H1 (cell line): ENCODE measurements at regions not wholly inside any gene's neighbourhood (a gene's known extent, or its start where the extent isn't known, plus 50 kb on each side); places are given as distances from the start of the nearest gene placed in this dataset.

Experiments
- CTCF ChIA-PET: fragments of 300-600 bp; sonication (Branson Sonifier 250); formaldehyde crosslinking; loops from one replicate; lab custom pipeline; 2021; ENCODE audit not compliant: partially characterized antibody; lab: Charles Lee
- POLR2A ChIA-PET: fragments of 300-600 bp; sonication (Branson Sonifier 250); formaldehyde crosslinking; loops from one replicate; lab custom pipeline; 2021; ENCODE audit warnings: inconsistent platforms; ENCODE audit not compliant: partially characterized antibody; lab: Charles Lee
- DNase-seq, 2 experiments: peaks; one replicate each; pipeline versions ENCODE4 v3.0.0 to v3.0.0-alpha.2; 2010 to 2022; ENCODE audit warnings: low spot score in 2 of 2, low read depth in 1 of 2, mixed read lengths in 1 of 2
- FAIRE-seq: peaks from 2 replicates; lab custom pipeline; 2011; peaks lifted over from hg19 to GRCh38; lab: Jason Lieb, UNC
- H2AFZ ChIP-seq: 2 replicates; pipeline ENCODE4 v1.8.1; 2012; ENCODE audit warnings: low read length, inconsistent platforms
- H2AK5ac ChIP-seq: 2 replicates; pipeline ENCODE4 v1.6.1; 2013; ENCODE audit warnings: low read depth, low read length
- H2BK120ac ChIP-seq: replicated peaks from 2 replicates; pipeline ENCODE3; 2013; ENCODE audit warnings: low read depth, low read length, inconsistent platforms
- H2BK12ac ChIP-seq: 2 replicates; pipeline ENCODE4 v1.6.1; 2013; ENCODE audit warnings: low read depth, low read length
- H2BK15ac ChIP-seq: 2 replicates; pipeline ENCODE4 v1.6.1; 2013; ENCODE audit warnings: low read length
- H2BK20ac ChIP-seq: 2 replicates; pipeline ENCODE4 v1.6.1; 2013; ENCODE audit warnings: low read length
- H2BK5ac ChIP-seq: 2 replicates; pipeline ENCODE4 v1.6.1; 2013; ENCODE audit warnings: low read depth, low read length
- H3K14ac ChIP-seq: 2 replicates; pipeline ENCODE4 v1.6.1; 2013; ENCODE audit warnings: inconsistent platforms; ENCODE audit not compliant: insufficient read length
- H3K18ac ChIP-seq: 2 replicates; pipeline ENCODE4 v1.6.1; 2013; ENCODE audit warnings: low read length; ENCODE audit errors: extremely low read depth
- H3K23ac ChIP-seq: 2 replicates; pipeline ENCODE4 v1.6.1; 2013; ENCODE audit warnings: inconsistent platforms; ENCODE audit not compliant: insufficient read length
- H3K23me2 ChIP-seq: 2 replicates; pipeline ENCODE4 v1.6.1; 2013; ENCODE audit warnings: low read depth, low read length
- H3K27ac ChIP-seq: 2 replicates; pipeline ENCODE4 v1.6.1; 2011; ENCODE audit warnings: low read depth, low read length, inconsistent platforms
- H3K27me3 ChIP-seq, 4 experiments: replicated peaks in 1 of 4; 1 replicate in 1 of 4; 2 replicates in 3 of 4; pipeline versions ENCODE4 v1.6.1 to v1.8.1; 2011 to 2013; ENCODE audit warnings: low read length in 3 of 4, mild to moderate bottlenecking in 3 of 4, inconsistent platforms in 2 of 4, mixed read lengths in 2 of 4, moderate library complexity in 1 of 4; ENCODE audit not compliant: control insufficient read depth in 3 of 4, insufficient read depth in 3 of 4; ENCODE audit errors: extremely low read depth in 1 of 4
- H3K36me3 ChIP-seq, 4 experiments: 2 replicates each; pipeline versions ENCODE4 v1.6.1 to v1.8.1; 2011 to 2013; ENCODE audit warnings: mild to moderate bottlenecking in 4 of 4, low read length in 3 of 4, moderate library complexity in 2 of 4, control low read depth in 1 of 4, inconsistent platforms in 1 of 4; ENCODE audit not compliant: insufficient read depth in 4 of 4, control insufficient read depth in 2 of 4
- H3K4ac ChIP-seq: replicated peaks from 2 replicates; pipeline ENCODE3; 2013; ENCODE audit warnings: low read length, low read depth, mixed read lengths, inconsistent platforms; ENCODE audit not compliant: insufficient read length
- H3K4me1 ChIP-seq, 4 experiments: replicated peaks in 1 of 4; 1 replicate in 1 of 4; 2 replicates in 3 of 4; pipeline versions ENCODE4 v1.6.1 to v1.8.1; 2011 to 2013; ENCODE audit warnings: low read length in 3 of 4, inconsistent platforms in 2 of 4, mixed read lengths in 1 of 4; ENCODE audit not compliant: insufficient read depth in 4 of 4, control insufficient read depth in 3 of 4
- H3K4me2 ChIP-seq, 2 experiments: 2 replicates each; pipeline versions ENCODE4 v1.6.1 to v1.8.1; 2011 to 2013; ENCODE audit warnings: low read depth in 2 of 2, low read length in 2 of 2, control low read depth in 1 of 2, inconsistent platforms in 1 of 2, mild to moderate bottlenecking in 1 of 2; ENCODE audit not compliant: insufficient read depth in 1 of 2
- H3K4me3 ChIP-seq, 4 experiments: fragments of 200-600, 300-600 bp in 1 of 4; sonication (generic), shearing (Covaris generic), sonication (Bioruptor Twin) in 1 of 4; 2 replicates each; pipeline versions ENCODE4 v1.5.1 to v1.8.1; 2011 to 2016; ENCODE audit warnings: low read length in 4 of 4, low read depth in 3 of 4, control low read depth in 2 of 4, inconsistent platforms in 2 of 4, mild to moderate bottlenecking in 2 of 4, mixed read lengths in 1 of 4, moderate library complexity in 1 of 4; ENCODE audit not compliant: insufficient read depth in 2 of 4; ENCODE audit errors: extremely low read depth in 1 of 4
- H3K56ac ChIP-seq: replicated peaks from 2 replicates; pipeline ENCODE3; 2013; ENCODE audit warnings: low read depth, mild to moderate bottlenecking, mixed read lengths, low read length, inconsistent platforms; ENCODE audit not compliant: insufficient read length
- H3K79me1 ChIP-seq: 2 replicates; pipeline ENCODE4 v1.6.1; 2013; ENCODE audit warnings: low read depth, low read length, control low read depth
- H3K79me2 ChIP-seq, 2 experiments: 2 replicates each; pipeline versions ENCODE4 v1.6.1 to v1.8.1; 2012 to 2013; ENCODE audit warnings: low read length in 2 of 2, mild to moderate bottlenecking in 2 of 2, inconsistent platforms in 1 of 2; ENCODE audit not compliant: insufficient read depth in 2 of 2, control insufficient read depth in 1 of 2
- H3K9ac ChIP-seq, 4 experiments: replicated peaks in 1 of 4; 1 replicate in 1 of 4; 2 replicates in 3 of 4; pipeline versions ENCODE4 v1.6.1 to v1.8.1; 2011 to 2013; ENCODE audit warnings: low read depth in 3 of 4, low read length in 3 of 4, control low read depth in 2 of 4, mild to moderate bottlenecking in 2 of 4, moderate library complexity in 2 of 4, inconsistent platforms in 1 of 4; ENCODE audit errors: extremely low read depth in 1 of 4
- H3K9me3 ChIP-seq, 2 experiments: 2 replicates each; pipeline versions ENCODE4 v1.6.1 to v1.8.1; 2012 to 2013; ENCODE audit warnings: mild to moderate bottlenecking in 2 of 2, moderate library complexity in 2 of 2, control low read depth in 1 of 2, inconsistent platforms in 1 of 2, low read depth in 1 of 2, low read length in 1 of 2, mixed read lengths in 1 of 2; ENCODE audit not compliant: insufficient read depth in 2 of 2
- H4K20me1 ChIP-seq, 2 experiments: replicated peaks in 1 of 2; 2 replicates each; pipeline versions ENCODE3 to v1.8.1; 2011 to 2013; ENCODE audit warnings: inconsistent platforms in 2 of 2, low read length in 2 of 2, mild to moderate bottlenecking in 1 of 2; ENCODE audit not compliant: insufficient read depth in 2 of 2, control insufficient read depth in 1 of 2
- H4K5ac ChIP-seq: 2 replicates; pipeline ENCODE4 v1.6.1; 2013; ENCODE audit warnings: low read length, low read depth, mixed read lengths, inconsistent platforms; ENCODE audit not compliant: insufficient read length
- H4K8ac ChIP-seq: 2 replicates; pipeline ENCODE4 v1.8.0; 2013; ENCODE audit warnings: mild to moderate bottlenecking, moderate library complexity, low read length, inconsistent platforms; ENCODE audit not compliant: insufficient read depth; ENCODE audit errors: extremely low read depth
- H4K91ac ChIP-seq: replicated peaks from 2 replicates; pipeline ENCODE3; 2013; ENCODE audit warnings: low read length, mixed read lengths, inconsistent platforms; ENCODE audit not compliant: insufficient read length
- EP300 ChIP-seq, 2 experiments: IDR thresholded peaks; 1 replicate in 1 of 2; 2 replicates in 1 of 2; pipeline ENCODE4 v1.6.1; 2011 to 2012; ENCODE audit warnings: low read depth in 2 of 2, low read length in 2 of 2, mild to moderate bottlenecking in 2 of 2, borderline replicate concordance in 1 of 2, inconsistent platforms in 1 of 2, moderate library complexity in 1 of 2
- MAFK ChIP-seq: IDR thresholded peaks from 2 replicates; pipeline ENCODE4 v1.6.1; 2012; ENCODE audit warnings: low read depth, mild to moderate bottlenecking, improper control_type of control experiment, low read length
- RAD21 ChIP-seq, 2 experiments: IDR thresholded peaks in 1 of 2; conservative IDR thresholded peaks in 1 of 2; 2 replicates each; pipeline ENCODE4 v1.6.1; 2011; ENCODE audit warnings: low read depth in 2 of 2, low read length in 2 of 2, improper control_type of control experiment in 1 of 2, inconsistent platforms in 1 of 2, mild to moderate bottlenecking in 1 of 2, moderate library complexity in 1 of 2
- SIN3A ChIP-seq, 2 experiments: IDR thresholded peaks in 1 of 2; conservative IDR thresholded peaks in 1 of 2; 2 replicates each; pipeline ENCODE4 v1.6.1; 2011 to 2012; ENCODE audit warnings: low read length in 2 of 2, improper control_type of control experiment in 1 of 2, low read depth in 1 of 2, mild to moderate bottlenecking in 1 of 2
- SIX5 ChIP-seq: IDR thresholded peaks from 2 replicates; pipeline ENCODE4 v1.6.1; 2011; ENCODE audit warnings: mild to moderate bottlenecking, low read depth, low read length
- SP1 ChIP-seq: IDR thresholded peaks from 2 replicates; pipeline ENCODE4 v1.6.1; 2011; ENCODE audit warnings: low read depth, low read length
- SP4 ChIP-seq: IDR thresholded peaks from 2 replicates; pipeline ENCODE4 v1.6.1; 2012; ENCODE audit warnings: low read length, inconsistent platforms
- TBP ChIP-seq: IDR thresholded peaks from 2 replicates; pipeline ENCODE4 v1.6.1; 2011; ENCODE audit warnings: low read depth, low read length, improper control_type of control experiment
- TEAD4 ChIP-seq: IDR thresholded peaks from 2 replicates; pipeline ENCODE4 v1.6.1; 2012; ENCODE audit warnings: low read depth, low read length, inconsistent platforms, mixed read lengths
- WGBS, 2 experiments: shearing (Covaris generic) in 1 of 2; methylation state at CpG; one replicate each; pipeline versions ENCODE4 v1.1.6 to v1.1.7; 2013 to 2015; ENCODE audit warnings: low lambda C conversion rate in 2 of 2, mixed read lengths in 2 of 2, inconsistent platforms in 1 of 2, low coverage in 1 of 2, missing lambda C conversion rate in 1 of 2; ENCODE audit not compliant: insufficient replicate concordance in 2 of 2, insufficient coverage in 1 of 2, insufficient read length in 1 of 2; ENCODE audit errors: extremely low coverage in 1 of 2, missing lambda C conversion rate in 1 of 2; 5-methylcytosine and 5-hydroxymethylcytosine counted together

DNA sequence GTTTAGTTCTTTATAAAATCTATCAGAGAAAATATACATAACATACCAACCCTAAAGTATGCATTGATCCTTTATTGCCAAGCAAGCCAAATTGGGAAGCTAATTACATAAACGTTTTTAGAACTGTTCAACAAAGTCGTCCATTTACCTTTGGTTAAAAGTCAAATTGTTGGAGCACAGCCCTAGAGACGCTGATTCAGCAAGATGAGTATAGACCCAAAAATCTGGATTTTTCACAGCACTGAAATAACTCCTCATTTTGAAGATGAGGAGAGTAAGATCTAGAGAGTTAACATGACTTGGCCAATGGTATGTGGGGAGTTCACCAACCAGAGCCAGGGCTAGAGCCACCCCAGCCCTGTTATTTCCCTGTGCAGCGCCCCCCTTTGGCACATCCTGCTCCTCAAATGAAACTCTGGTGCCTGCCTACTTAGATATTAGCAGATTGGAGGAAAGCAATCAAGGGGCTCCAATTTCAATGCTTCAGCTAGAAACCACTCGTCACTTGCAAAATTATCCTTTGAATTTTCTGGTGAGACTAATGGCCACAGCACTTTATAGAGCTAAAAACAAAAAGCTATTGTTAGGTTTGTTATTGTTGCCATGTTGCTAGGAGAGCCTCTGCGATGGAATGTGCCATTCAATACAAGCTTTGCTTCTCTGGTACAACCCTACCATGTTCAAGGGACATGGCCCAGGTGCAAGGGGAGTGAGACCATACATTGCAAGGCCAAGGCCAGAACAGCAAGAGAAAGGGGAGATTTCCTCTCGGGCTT lies 132.6 kb upstream of the ZEB1 start:
- Histone ChIP-seq H3K23me2 (no peaks in the 10 kb centered on the region), H4K5ac (no peak overlapping the region), H2AFZ (no peak overlapping the region), H4K20me1 (no peaks in the 10 kb centered on the region), H3K4ac (no peak overlapping the region), H3K23ac (no peak overlapping the region), H2BK20ac (no peak overlapping the region), H3K9me3 (no peaks in the 10 kb centered on the region), H2BK12ac (no peak overlapping the region; the same call in 1 of the 2 replicates), H3K4me1 (no peaks in the 10 kb centered on the region), H2AK5ac (no peak overlapping the region), H4K8ac (0 out of 2 replicates have a peak overlapping the region, but pooled peaks have one; percentile 77), H3K56ac (no peak overlapping the region), H3K27ac (no peak overlapping the region), H2BK15ac (no peak overlapping the region), H3K18ac (no peak overlapping the region), H2BK120ac (no peak overlapping the region), H3K4me2 (no peak overlapping the region), H3K14ac (no peak overlapping the region), H3K9ac (no peak overlapping the region), H3K4me3 (no peak overlapping the region), H3K36me3 (no peaks in the 10 kb centered on the region), H3K27me3 (no peaks in the 10 kb centered on the region), H3K79me1 (no peaks in the 10 kb centered on the region), H4K91ac (no peak overlapping the region), H2BK5ac (no peak overlapping the region), H3K79me2 (no peaks in the 10 kb centered on the region)
- WGBS, 2 experiments, result 85% methylated on average over 7 of the region's 7 CpGs; no CpG with 5 or more reads in 1 of the 2 experiments
- FAIRE-seq (peak; percentile 81), DNase-seq (peak in 1 of 2 experiments; percentile 69)
- CTCF ChIA-PET, result interaction anchor here (0.9 to 1.5 kb wide), 6 partner anchors 13 to 405 kb away, joined by 3 to 5 read pairs (median 4); no protein-coding TSS in a partner anchor
- POLR2A ChIA-PET, result no interaction called here
- TF ChIP-seq SIN3A (conservative IDR thresholded peaks at IDR 0.05 in 1 of 2, IDR thresholded peaks at IDR 0.05 in 1 of 2; ENCODE audit: low read depth in 1 of 2, low read length in 2 of 2), result no peak
- TF ChIP-seq SIX5, result no peak
- no peak for TF ChIP-seq TBP
- 0 out of 2 replicates have a peak, but pooled peaks have one; percentile 21 for TF ChIP-seq SP1
- TF ChIP-seq TEAD4, result 0 out of 2 replicates have a peak, but pooled peaks have one; percentile 20
- no peak for TF ChIP-seq SP4
- peak; percentile 38 for TF ChIP-seq MAFK
- TF ChIP-seq RAD21 (IDR thresholded peaks at IDR 0.05 in 1 of 2, conservative IDR thresholded peaks at IDR 0.05 in 1 of 2; ENCODE audit: low read depth in 2 of 2, low read length in 2 of 2), result peak; percentile 42 to 56
- TF ChIP-seq EP300 (IDR thresholded peaks at IDR 0.05; ENCODE audit: borderline replicate concordance in 1 of 2, low read depth in 2 of 2, low read length in 2 of 2), result peak in 1 of 2 experiments; percentile 51; a peak in 1 of 3 replicates
